ENCODE measurements at regions not wholly inside any gene's neighbourhood (a gene's known extent, or its start where the extent isn't known, plus 50 kb on each side); places are given as distances from the start of the nearest gene placed in this dataset.
"Not testable (repeated sequence)": the region's sequence is repeated elsewhere in the genome, so short reads cannot be mapped to it uniquely, and the experiment has no call there.

GRCh38 chr12:5333096-5333495, 98.8 kb upstream of the NTF3 start:
- no peak for ATAC-seq (ENCODE audit: insufficient number of reproducible peaks, low FRiP score, low read depth)
- Histone ChIP-seq H3K9me3 (no peaks in the 10 kb centered on the region), H3K4me1 (ENCODE audit: control insufficient read depth in 1 of 2, low read depth in 2 of 2) (no peaks in the 10 kb centered on the region), H3K4me3 (no peak overlapping the region), H3K36me3 (no peaks in the 10 kb centered on the region), H3K27me3 (replicated peaks; ENCODE audit: insufficient read depth) (no peaks in the 10 kb centered on the region), H3K27ac (no peak overlapping the region)
- no peak for DNase-seq (ENCODE audit: low spot score)
- TF ChIP-seq CTCF (IDR thresholded peaks at IDR 0.05) = no peak

- Histone ChIP-seq H3K27me3 (replicated peaks; ENCODE audit: insufficient read depth) (no peaks in the 10 kb centered on the region), H3K4me1 (ENCODE audit: control insufficient read depth in 1 of 2, low read depth in 2 of 2) (no peaks in the 10 kb centered on the region), H3K27ac (no peak overlapping the region), H3K9me3 (no peaks in the 10 kb centered on the region), H3K4me3 (no peak overlapping the region), H3K36me3 (no peaks in the 10 kb centered on the region)
- ATAC-seq (ENCODE audit: insufficient number of reproducible peaks, low FRiP score, low read depth) (no peak), DNase-seq (ENCODE audit: low spot score) (no peak)
- TF ChIP-seq CTCF (IDR thresholded peaks at IDR 0.05) = no peak
Observed at GRCh38 chr12:5335069-5335468, 96.8 kb upstream of the NTF3 start.

- ATAC-seq (ENCODE audit: insufficient number of reproducible peaks, low FRiP score, low read depth); H3K27me3 ChIP-seq (replicated peaks; ENCODE audit: insufficient read depth); H3K36me3 ChIP-seq; H3K4me1 ChIP-seq (ENCODE audit: control insufficient read depth in 1 of 2, low read depth in 2 of 2); H3K9me3 ChIP-seq; H3K4me3 ChIP-seq; DNase-seq (ENCODE audit: low spot score); H3K27ac ChIP-seq: not testable (repeated sequence)
Observed at GRCh38 chr12:5341086-5341485, 90.8 kb upstream of the NTF3 start.

- H3K9me3 ChIP-seq = no peaks in the 10 kb centered on the region
- no peaks in the 10 kb centered on the region for H3K4me1 ChIP-seq (ENCODE audit: control insufficient read depth in 1 of 2, low read depth in 2 of 2)
- no peak for ATAC-seq (ENCODE audit: insufficient number of reproducible peaks, low FRiP score, low read depth)
- H3K27ac ChIP-seq = no peak overlapping the region
- TF ChIP-seq CTCF (IDR thresholded peaks at IDR 0.05) = no peak
- no peaks in the 10 kb centered on the region for H3K36me3 ChIP-seq
- DNase-seq (ENCODE audit: low spot score) = no peak
- H3K27me3 ChIP-seq (replicated peaks; ENCODE audit: insufficient read depth) = no peaks in the 10 kb centered on the region
- no peak overlapping the region for H3K4me3 ChIP-seq
Observed at GRCh38 chr12:5343711-5344110, 88.2 kb upstream of the NTF3 start.

- no peak for TF ChIP-seq CTCF (IDR thresholded peaks at IDR 0.05)
- Histone ChIP-seq H3K4me3 (no peak overlapping the region), H3K9me3 (no peaks in the 10 kb centered on the region), H3K27ac (no peak overlapping the region), H3K4me1 (ENCODE audit: control insufficient read depth in 1 of 2, low read depth in 2 of 2) (no peaks in the 10 kb centered on the region), H3K36me3 (no peaks in the 10 kb centered on the region), H3K27me3 (replicated peaks; ENCODE audit: insufficient read depth) (no peaks in the 10 kb centered on the region)
- DNase-seq (ENCODE audit: low spot score) (no peak), ATAC-seq (ENCODE audit: insufficient number of reproducible peaks, low FRiP score, low read depth) (no peak)
Observed at GRCh38 chr12:5344131-5344530, 87.8 kb upstream of the NTF3 start.

- no peaks in the 10 kb centered on the region for H3K27me3 ChIP-seq (replicated peaks; ENCODE audit: insufficient read depth)
- TF ChIP-seq CTCF (IDR thresholded peaks at IDR 0.05) = no peak
- no peak for ATAC-seq (ENCODE audit: insufficient number of reproducible peaks, low FRiP score, low read depth)
Observed at GRCh38 chr12:5345534-5345933, 86.4 kb upstream of the NTF3 start.

More at GRCh38 chr12:5345534-5345933, 86.4 kb upstream of the NTF3 start:
- no peaks in the 10 kb centered on the region for H3K36me3 ChIP-seq
- H3K4me3 ChIP-seq = no peak overlapping the region
- H3K27ac ChIP-seq = no peak overlapping the region
- H3K9me3 ChIP-seq = no peaks in the 10 kb centered on the region
- no peaks in the 10 kb centered on the region for H3K4me1 ChIP-seq (ENCODE audit: control insufficient read depth in 1 of 2, low read depth in 2 of 2)
- DNase-seq (ENCODE audit: low spot score) = no peak

Data from thoracic aorta (tissue), 2 donors.